ENCODE measurements at regions not wholly inside any gene's neighbourhood (a gene's known extent, or its start where the extent isn't known, plus 50 kb on each side); places are given as distances from the start of the nearest gene placed in this dataset.

DNA sequence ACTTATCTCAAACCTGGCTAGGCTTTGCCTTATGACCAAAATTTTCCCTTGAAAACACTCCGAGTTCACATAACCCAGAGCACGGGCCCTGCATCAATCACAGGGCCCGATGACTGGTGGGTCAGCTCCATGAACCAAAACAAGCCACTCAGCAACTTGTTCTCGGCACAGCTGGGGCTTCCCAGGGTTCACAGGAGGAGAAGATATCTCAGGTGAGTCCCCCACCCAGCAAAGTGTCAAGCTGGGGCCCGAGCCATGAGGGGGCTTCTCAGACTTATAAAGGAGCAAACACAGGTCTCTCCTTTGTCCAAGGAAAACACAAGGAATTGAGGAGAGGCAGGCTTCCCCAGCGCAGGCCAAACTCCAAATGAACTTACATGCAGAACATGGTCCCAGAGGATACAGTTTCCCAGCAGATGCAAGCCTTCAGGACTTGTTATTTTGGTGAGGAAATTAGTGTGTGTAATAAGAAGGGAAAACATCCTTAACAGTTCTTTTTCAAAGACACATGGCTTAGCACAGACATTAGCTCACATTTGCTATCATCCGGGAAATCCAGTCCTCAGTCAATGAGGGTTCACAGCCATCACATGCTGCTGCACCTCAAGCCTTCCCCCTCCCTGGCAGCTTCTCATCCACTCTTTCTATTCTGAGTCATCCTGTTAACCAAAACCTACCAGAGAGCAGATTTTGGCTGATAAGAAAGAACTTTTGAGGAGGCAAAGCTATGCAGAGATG is 98.1 kb upstream of the NFIA start:
- no peak for DNase-seq (ENCODE audit: low read depth in 2 of 2)

DNA sequence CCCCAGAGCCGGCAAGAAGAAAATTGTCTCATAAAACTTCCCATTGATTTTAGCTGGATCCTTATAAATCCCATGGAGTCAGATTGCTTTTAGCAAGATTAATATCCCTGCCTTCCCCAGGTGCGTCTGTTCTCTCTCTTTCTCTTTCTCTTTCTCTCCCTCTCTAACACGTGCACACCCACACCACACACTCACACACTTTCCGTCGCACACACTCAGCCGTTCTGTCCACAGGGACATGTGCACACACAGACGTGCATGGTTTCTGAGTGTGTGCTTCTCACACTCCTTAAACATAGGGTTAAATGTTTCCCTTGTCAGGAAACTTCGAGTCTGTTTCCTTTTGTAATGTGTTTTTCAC is 98.7 kb upstream of the NFIA start:
- no peak for DNase-seq (ENCODE audit: low read depth in 2 of 2)

DNA sequence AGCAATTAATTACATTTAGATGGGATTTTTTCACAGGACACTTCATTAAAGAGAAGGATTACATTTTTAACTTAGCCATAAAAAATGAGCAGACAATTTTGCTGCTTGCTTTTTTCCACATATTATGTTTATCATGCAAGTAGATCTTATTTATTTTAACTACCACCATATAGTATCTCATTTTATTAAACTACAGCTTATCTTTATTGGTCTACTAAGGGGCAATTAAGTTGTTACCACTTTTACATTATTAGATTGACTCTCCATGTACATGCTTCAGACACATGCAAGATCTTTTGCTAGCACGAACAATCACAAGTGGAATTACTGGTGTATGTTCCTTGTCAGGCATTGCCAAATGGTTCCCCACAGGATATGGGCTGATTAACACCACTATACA is 99.8 kb upstream of the NFIA start:
- DNase-seq (ENCODE audit: low read depth in 2 of 2), result no peak

DNA sequence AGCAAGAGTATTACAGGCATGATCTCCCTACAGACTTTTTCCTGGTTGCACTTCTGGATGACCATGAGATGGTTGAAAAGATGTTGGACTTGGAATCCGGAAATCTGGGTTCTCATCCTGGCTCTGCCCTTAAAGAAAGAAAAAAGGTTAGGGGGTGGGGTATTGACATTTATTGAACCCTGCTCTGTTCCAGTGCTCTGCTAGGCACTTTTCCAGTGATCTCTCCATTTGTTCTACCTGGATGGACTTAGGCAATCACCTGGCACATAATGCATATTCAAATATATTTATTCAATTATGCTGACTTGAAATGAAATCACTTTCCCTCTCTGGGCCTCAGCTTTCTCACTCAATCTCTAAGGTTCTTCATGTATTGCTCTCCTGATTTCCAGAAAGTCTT is 101.0 kb upstream of the NFIA start:
- DNase-seq (ENCODE audit: low read depth in 2 of 2), result no peak

DNA sequence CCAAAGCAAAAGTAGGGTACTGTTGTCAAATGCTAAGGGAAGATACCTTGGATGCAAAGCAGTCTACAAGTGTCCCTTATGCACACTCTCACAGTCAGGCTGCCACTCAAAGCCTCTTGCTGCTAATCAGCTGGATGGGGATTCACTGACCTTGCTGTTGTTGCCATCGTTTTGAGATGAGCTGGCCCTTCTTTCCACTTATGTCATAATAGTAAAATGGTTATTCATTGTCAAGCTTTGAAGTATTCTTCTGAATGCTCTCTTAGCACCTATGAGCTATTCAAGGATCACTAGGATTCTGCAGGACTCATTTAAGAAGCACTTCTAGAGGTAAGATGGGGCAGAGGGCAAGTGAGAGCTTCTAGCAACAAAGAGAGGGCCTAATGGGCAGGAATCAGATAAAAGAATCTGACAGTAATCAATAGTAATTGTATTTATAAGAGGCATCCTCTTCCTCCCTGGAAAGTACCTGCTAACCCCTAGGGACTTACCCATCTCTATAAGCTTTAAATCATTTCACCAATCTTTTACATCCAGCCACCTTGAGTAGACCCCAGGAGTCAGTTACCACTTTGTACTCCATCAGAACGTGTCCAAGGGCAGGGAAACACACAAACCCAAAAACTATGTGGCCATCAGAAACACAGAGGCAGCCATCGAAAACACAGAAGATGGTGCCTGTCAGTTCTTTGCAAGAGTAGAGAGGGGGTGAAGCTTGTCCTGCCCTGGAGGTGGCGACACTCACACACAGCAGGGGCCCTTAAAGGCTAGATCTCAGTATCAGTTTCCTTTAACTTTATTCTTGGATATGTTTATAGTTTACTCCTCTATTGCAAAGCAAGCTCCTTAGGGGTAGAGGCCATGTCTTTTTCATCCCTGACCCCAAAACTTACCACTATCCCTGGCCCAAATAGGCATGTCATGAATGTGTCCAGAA is 103.7 kb upstream of the NFIA start:
- peak; percentile 6 to 16 for DNase-seq (ENCODE audit: low read depth in 2 of 2)

DNA sequence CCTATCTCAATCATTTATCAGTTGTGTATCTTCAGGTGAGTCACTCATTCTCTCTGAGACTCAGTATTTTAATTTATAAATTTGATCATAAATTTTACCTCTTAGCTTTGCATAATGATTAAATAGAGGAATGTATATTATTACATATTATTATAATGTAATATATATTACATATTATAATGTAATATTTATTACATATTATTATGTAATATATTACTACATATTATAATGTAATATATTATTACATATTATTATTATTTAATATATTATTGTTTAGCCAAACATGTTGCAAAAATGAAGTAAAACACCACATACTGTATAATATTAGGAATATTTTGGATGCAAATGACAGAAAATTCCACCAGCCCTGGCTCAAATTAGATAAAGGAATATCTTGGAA is 104.7 kb upstream of the NFIA start:
- DNase-seq (ENCODE audit: low read depth in 2 of 2), result no peak

DNA sequence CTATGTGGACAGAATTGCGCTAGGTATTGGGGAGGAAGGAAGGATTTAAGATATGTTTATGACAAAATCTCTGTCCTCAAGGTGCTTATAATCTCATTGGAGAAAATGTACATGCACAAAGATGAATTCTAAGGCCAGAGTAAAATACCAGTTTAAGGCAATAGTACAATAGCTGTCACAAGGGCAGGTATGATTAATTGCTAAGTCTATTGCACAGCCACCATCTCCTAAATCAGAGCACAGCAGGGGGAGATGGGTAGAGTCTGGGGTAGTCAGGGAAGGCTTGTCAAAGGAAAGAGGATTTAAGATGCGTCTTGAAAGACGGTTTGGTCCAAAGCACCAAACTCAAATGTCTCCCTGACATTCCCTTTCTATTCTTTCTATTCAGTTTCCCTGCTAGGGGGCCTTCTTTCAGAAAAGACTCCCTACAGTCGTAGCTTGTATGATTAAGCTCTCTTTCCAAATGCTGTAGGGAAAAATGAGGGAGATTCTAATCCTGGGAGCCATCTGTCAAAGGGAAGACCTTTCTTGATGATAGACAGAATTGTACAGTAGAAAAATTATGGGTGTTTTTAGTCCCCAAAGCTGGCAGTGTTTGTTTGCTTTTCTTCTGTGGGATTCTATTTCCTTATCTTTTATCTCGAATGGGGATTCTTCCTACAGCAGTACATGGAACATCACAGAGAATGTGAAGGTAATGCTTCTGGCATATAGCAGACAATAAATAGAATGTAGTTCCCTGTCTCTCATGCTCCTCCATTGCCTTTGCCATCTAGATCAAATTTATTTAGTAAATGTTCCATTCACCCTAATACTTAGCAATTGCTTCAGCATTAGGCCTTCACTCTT is 107.6 kb upstream of the NFIA start:
- DNase-seq (ENCODE audit: low read depth in 2 of 2), result no peak

DNA sequence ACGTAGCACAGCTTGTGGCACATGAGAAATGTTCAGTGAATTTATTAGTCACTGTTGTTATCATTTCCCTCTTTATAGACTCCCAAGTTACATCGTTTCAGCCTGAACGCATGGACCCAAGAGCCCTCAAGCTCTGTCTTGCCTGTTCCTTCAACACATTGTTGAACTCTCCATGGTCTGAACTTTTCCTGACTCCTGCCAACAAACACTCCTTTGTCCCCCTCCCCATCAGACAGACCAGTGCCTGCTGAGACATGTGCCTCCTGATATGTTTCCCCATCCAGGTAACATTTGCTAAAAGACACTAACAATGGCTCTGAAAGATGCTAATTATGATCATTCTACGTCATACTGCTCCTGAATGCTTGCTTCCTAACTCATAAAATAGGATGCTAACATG is 108.7 kb upstream of the NFIA start:
- DNase-seq (ENCODE audit: low read depth in 2 of 2), result no peak

DNA sequence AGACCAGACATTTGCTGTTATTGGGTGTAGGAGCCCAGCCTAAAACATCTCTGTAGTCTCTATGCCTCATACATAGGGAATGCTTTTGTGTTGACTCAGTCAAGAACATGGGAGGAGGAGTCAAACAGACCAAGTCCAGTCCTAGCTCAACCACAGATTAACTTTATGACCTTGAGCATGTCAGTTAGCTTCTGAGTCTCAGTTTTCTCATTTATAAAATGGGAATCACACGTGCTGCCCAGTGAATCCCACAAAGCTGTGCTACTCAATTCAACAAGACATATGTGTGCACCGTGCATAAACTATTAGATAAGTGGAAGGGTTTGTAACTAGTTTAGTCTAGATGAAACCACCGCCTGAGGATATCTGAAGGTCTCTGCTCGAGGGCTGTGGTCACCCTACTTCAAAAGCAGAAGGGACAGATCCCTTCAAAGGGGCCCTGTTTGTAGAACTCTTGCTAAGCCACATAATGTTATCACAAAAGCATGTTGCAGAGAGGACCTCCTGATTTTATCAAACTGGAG is 109.5 kb upstream of the NFIA start:
- DNase-seq (ENCODE audit: low read depth in 2 of 2), result no peak

DNA sequence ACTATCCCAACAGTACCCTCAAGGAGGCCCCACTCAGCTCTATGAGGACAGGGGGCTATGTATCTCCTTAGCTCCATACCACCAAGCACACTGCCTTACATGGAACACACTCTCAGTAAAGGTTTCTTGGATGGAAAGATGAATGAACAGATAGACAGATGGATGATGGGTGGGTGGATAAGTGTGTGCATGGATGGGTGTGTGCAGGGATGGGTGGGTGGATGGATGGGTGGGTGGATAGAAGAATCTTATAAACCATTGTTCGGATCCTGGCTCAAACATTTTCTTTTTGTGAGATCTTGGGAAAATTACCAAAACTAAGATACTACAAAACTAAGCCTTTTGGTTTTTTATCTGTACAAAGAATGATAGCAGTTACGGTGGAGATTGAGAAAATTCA is 111.0 kb upstream of the NFIA start:
- DNase-seq (ENCODE audit: low read depth in 2 of 2), result no peak

DNA sequence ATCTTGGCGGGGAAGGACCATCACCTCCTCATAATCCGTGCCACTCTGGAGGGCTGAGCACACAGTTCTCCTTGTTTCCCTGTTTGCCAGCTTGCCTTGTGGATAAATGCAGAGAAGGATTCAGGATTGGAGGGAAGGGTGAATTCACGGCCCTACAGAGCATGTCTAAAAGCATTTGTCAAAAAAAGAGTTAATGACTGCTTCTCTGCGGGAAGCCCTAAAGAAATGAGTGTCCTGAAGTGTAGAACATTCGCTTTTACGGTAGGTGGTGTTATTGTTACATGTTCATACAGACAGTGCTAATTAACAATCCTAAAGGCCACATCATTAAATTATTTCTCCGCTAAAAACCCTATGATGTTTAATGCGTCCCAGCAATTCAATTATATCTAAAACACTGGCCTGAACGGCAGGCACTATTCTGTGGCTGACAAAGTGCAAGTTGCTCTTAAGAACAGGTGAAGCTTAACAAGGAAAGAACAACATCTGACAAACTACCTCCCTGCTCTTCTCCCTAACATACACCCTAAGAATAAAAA is 112.3 kb upstream of the NFIA start:
- no peak for DNase-seq (ENCODE audit: low read depth in 2 of 2)

DNA sequence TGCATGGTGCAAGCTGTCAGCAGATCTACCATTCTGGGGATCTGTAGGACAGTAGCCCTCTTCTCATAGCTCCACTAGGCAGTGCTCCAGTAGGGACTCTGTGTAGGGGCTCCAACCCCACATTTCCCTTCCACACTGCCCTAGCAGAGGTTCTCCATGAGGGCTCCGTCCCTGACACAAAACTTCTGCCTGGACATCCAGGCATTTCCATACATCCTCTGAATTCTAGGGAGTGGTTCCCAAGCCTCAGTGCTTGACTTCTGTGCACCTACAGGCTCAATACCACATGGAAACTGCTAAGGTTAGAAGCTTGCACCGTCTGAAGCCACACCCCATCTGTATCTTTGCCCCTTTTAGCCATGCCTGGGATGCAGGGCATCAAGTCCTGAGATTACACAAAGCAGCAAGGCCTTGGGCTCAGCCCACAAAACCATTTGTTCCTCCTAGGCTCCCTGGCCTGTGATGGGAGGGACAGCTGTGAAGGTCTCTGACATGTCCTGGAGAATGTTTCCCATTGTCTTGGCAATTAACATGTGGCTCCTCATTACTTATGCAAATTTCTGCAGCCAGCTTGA is 117.0 kb upstream of the NFIA start:
- no peak for DNase-seq (ENCODE audit: low read depth in 2 of 2)

DNA sequence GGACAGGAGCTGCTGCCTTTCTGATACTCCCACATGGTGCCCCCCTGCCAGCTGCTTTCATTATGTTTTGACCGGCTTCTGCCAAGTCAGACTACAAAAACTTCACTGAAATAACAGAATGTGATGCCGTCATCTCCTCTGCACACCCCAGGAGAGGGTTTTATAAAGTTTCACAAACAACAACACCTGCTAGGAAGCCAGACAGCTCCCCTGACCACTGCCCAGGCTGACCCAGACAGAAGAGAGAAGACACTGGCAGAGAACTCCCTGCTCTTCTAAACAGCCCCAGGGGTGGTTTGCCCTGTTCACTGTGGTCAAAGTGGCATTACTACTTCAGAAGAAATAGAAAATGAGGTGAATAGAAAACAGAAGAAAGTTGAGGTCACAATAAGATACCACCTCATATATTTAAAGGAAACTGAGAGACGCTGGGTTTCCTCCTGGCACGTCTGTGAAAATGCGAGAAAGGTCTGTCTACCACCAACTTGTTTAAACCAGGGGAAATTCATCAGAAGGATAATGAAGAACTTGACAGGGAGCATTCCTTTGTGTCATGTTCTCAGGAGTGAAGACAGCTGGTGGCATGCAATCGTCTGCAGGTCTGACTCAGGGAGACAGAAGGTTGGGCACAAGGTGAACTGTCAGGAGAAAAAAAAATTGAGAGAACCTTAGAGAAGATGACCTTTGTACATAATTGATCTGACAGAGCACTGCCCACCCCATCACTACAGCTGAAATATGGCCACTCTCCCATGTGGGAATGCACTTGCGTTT is 119.0 kb upstream of the NFIA start:
- DNase-seq (ENCODE audit: low read depth in 2 of 2), result no peak

DNA sequence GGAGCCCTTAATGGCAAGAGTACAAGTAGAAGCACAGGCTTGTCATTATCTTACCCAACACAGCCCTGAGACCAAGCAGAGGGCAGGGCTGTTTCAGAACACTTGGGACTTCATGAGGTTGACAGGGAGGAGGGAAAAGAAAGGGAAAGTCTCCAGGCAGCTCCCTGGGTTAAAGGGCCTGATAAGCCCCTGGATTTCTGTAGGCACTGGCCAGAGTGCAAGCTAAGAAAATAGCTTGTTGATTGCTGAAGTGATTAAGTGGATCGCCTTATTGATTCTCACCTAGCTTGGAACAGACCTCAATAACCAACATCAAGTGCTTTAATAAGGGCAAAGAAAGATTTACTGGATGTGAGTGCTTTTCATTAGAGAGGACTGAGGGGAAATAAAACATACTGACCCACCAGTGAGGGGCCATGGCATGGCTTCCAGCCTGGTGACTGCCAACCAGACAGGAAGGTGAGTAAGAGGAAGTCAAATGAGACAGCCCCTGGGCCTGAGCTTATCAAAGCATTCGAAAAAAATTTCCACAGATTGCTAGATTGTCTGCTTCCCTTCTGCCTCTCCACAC is 121.4 kb upstream of the NFIA start:
- DNase-seq (ENCODE audit: low read depth in 2 of 2), result no peak

DNA sequence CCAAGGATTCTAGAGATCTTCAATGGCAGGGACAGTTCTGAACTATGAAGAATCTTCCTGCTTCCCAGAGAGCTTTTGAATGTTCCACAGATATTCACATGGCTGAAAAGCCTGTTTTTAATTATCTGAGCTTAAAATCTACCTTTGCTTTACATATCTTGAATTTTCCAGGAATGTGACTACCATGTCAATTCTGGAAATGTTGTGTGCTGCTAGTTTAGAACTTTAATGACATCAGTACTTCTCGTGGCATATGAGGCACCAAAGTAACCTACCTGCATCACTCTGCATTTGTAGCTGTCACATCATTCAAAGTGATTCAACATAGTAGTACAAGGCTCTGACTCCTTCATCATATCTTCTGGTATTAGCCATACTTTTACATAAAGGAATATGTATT is 122.7 kb upstream of the NFIA start:
- no peak for DNase-seq (ENCODE audit: low read depth in 2 of 2)

DNA sequence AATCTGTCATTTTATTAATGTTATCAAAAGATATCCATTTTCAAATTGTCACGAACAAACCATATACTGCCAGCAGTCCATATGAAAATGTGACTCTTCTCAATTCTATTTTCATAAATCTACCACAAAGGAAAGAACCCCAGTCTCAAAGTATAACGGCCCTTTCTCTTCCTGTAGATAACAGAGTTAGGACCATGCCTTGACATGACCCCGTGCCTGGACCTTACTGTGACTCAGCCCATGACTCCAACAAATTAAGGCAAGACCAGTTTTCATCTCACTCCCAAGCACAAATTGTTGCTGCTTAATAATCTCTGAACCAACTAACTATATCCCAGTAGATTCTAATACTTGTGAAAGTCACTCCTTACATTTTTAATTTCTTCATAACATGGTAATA is 124.4 kb upstream of the NFIA start:
- DNase-seq (ENCODE audit: low read depth in 2 of 2), result no peak

DNA sequence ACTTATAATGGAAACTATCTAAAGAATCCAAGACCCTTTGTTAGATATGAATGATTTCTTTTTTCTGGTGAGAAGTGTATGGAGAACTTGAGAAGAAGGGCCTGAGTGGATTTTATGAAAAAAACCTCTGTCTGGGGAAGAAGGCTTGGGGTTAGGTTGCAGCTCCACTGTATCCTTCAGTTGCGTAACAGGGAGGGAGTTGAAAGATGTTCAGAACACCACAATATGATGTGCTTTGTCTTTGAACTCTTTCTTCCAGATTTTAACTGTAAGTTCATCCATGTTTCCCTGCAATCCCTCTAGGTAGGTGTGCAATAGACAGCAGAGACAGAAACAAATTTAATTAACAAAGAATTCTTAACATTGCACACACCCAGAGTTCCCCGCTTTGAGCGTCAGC is 125.8 kb upstream of the NFIA start:
- no peak for DNase-seq (ENCODE audit: low read depth in 2 of 2)

DNA sequence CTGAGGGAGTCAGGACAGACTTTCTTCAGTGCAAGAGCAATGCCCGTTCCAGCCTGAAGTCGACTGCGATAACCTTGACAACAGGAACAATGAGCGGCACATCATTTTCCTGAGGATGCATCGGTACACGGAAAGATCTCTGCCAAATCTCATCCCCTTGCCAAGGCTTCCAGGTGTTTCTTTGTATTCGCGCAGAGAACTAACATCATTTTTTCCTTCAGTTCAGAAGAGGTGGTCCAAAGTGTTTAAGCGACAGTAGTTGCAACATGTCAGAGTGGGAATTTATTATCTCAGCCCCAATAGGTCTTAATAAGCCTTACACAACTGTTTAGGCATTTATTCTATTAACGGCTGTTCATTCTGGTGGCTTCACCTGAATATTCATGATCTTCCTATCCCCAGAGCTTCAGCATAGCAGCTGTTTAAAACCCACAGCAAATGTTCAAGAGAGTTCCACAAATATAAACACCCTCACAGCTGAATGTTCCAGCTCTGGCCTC is 129.7 kb upstream of the NFIA start:
- no peak for DNase-seq (ENCODE audit: low read depth in 2 of 2)

DNA sequence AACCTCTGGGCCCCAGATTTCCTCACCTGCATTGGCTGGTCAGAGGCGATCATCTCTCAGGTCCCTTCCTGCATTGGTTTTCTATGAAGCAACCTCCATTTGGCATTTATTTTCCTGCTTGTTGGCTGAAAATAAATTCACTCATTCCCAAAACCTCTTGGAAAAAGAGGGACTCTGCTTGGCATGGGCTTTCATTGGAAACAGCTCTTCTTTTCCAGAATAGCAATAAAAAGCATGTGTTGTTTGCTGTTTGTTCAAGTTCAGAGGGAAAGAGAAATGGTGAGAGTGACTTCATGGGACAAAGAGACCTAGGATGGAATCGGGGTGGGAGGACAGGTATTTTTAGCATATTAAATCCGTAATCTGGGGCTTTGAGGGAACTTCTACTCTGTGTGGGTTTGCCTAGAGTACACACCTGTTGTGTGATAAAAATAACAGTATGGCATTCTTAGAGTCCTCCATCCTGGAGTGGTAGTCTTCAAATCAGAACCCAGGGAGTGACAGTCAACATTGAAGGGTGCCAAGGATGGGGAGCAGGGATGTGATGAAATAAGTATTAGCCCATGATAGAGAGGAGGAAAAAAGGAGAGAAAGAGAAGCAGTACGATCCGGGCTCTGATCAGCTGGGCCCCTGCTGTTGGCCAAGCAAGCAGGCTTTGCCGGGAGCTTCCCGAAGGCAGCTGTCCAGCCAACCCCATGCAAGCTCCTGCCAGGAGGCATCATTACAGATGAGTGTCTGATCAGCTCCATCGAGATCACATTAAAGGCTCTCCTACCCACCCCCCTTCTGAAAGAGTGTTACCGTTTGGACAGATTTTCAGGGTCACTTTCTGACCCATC is 131.9 kb upstream of the NFIA start:
- no peak for DNase-seq (ENCODE audit: low read depth in 2 of 2)

Data from stimulated activated CD4-positive, alpha-beta T cell treated with anti-CD3 and anti-CD28 coated beads, Interleukin-1b, Interleukin-23, amount 100 ng/mL, for 4 hours (primary cell).